GM19395 (cell line): ENCODE measurements at regions not wholly inside any gene's neighbourhood (a gene's known extent, or its start where the extent isn't known, plus 50 kb on each side); places are given as distances from the start of the nearest gene placed in this dataset.

Source experiments
- ATAC-seq: cut with Tn5 transposase; IDR thresholded peaks from one replicate; pipeline ENCODE4 v1.9.1; 2021; ENCODE audit warnings: mild to moderate bottlenecking, moderate library complexity; ENCODE audit not compliant: unreplicated experiment

GRCh38 chr11:103619938-103620337, 416.5 kb upstream of the DDI1 start:
- no peak for ATAC-seq

- no peak for ATAC-seq
These were observed 414.1 kb upstream of the DDI1 start for GRCh38 chr11:103622296-103622695.

GRCh38 chr11:103623933-103624332, 412.5 kb upstream of the DDI1 start:
- peak; percentile 39 for ATAC-seq

- ATAC-seq, result no peak
These were observed 411.5 kb upstream of the DDI1 start for GRCh38 chr11:103624708-103625623.

- ATAC-seq, result no peak
These were observed 410.8 kb upstream of the DDI1 start for GRCh38 chr11:103625624-103625965.

GRCh38 chr11:103628121-103628520, 408.3 kb upstream of the DDI1 start:
- ATAC-seq, result no peak

- no peak for ATAC-seq
These were observed 404.6 kb upstream of the DDI1 start for GRCh38 chr11:103631841-103632240.

GRCh38 chr11:103633068-103633788, 403.2 kb upstream of the DDI1 start:
- ATAC-seq, result no peak

GRCh38 chr11:103633819-103634590, 402.4 kb upstream of the DDI1 start:
- no peak for ATAC-seq

GRCh38 chr11:103636232-103636631, 400.2 kb upstream of the DDI1 start:
- no peak for ATAC-seq

GRCh38 chr11:103637295-103637694, 399.1 kb upstream of the DDI1 start:
- no peak for ATAC-seq

GRCh38 chr11:103637831-103638230, 398.6 kb upstream of the DDI1 start:
- ATAC-seq, result no peak

GRCh38 chr11:103644676-103645075, 391.8 kb upstream of the DDI1 start:
- ATAC-seq, result no peak

- ATAC-seq, result no peak
These were observed 388.4 kb upstream of the DDI1 start for GRCh38 chr11:103648054-103648453.

GRCh38 chr11:103648670-103649400, 387.6 kb upstream of the DDI1 start:
- no peak for ATAC-seq

GRCh38 chr11:103649401-103649895, 387.0 kb upstream of the DDI1 start:
- no peak for ATAC-seq

GRCh38 chr11:103650330-103650729, 386.1 kb upstream of the DDI1 start:
- no peak for ATAC-seq

- ATAC-seq, result no peak
These were observed 385.0 kb upstream of the DDI1 start for GRCh38 chr11:103651341-103651998.

GRCh38 chr11:103652013-103652412, 384.4 kb upstream of the DDI1 start:
- no peak for ATAC-seq

GRCh38 chr11:103656382-103656781, 380.1 kb upstream of the DDI1 start:
- no peak for ATAC-seq
